ENCODE measurements at regions not wholly inside any gene's neighbourhood (a gene's known extent, or its start where the extent isn't known, plus 50 kb on each side); places are given as distances from the start of the nearest gene placed in this dataset.

- no peak overlapping the region for H2BK12ac ChIP-seq (ENCODE audit: low read depth, low read length)
- H3K14ac ChIP-seq (ENCODE audit: insufficient read length): no peak overlapping the region
- no peak overlapping the region for H4K91ac ChIP-seq (replicated peaks; ENCODE audit: insufficient read length, low read length)
- no peak overlapping the region for H2BK5ac ChIP-seq (ENCODE audit: low read depth, low read length)
- H3K4ac ChIP-seq (replicated peaks; ENCODE audit: insufficient read length, low read depth, low read length): no peak overlapping the region
- H3K4me1 ChIP-seq (replicated peaks in 1 of 4; ENCODE audit: control insufficient read depth in 3 of 4, insufficient read depth in 4 of 4, low read length in 3 of 4): no peaks in the 10 kb centered on the region
- H2AFZ ChIP-seq (ENCODE audit: low read length): no peak overlapping the region
- H4K5ac ChIP-seq (ENCODE audit: insufficient read length, low read depth, low read length): no peak overlapping the region
- no peak for DNase-seq (ENCODE audit: low read depth in 1 of 2, low spot score in 2 of 2)
- H3K56ac ChIP-seq (replicated peaks; ENCODE audit: insufficient read length, low read depth, low read length): no peak overlapping the region
- H3K79me1 ChIP-seq (ENCODE audit: low read depth, low read length): no peaks in the 10 kb centered on the region
- no peak overlapping the region for H3K18ac ChIP-seq (ENCODE audit: extremely low read depth, low read length)
- no peak overlapping the region for H3K9ac ChIP-seq (replicated peaks in 1 of 4; ENCODE audit: extremely low read depth in 1 of 4, low read depth in 3 of 4, low read length in 3 of 4)
- ChIA-PET POLR2A (ENCODE audit: partially characterized antibody) (no interaction called here), CTCF (ENCODE audit: partially characterized antibody) (no interaction called here)
- H3K36me3 ChIP-seq (ENCODE audit: control insufficient read depth in 2 of 4, insufficient read depth in 4 of 4, low read length in 3 of 4): no peaks in the 10 kb centered on the region
- no peak overlapping the region for H2AK5ac ChIP-seq (ENCODE audit: low read depth, low read length)
- no peaks in the 10 kb centered on the region for H3K23me2 ChIP-seq (ENCODE audit: low read depth, low read length)
- H3K9me3 ChIP-seq (ENCODE audit: insufficient read depth in 2 of 2, low read depth in 1 of 2, low read length in 1 of 2): no peaks in the 10 kb centered on the region; a peak in 1 of 4 replicates
- no peak overlapping the region for H3K4me3 ChIP-seq (ENCODE audit: extremely low read depth in 1 of 4, insufficient read depth in 2 of 4, low read depth in 3 of 4, low read length in 4 of 4)
- TF ChIP-seq ATF2 (IDR thresholded peaks at IDR 0.05; ENCODE audit: low read length) (no peak), SUZ12 (IDR thresholded peaks at IDR 0.05; ENCODE audit: low read length) (no peak), EP300 (IDR thresholded peaks at IDR 0.05; ENCODE audit: borderline replicate concordance in 1 of 2, low read depth in 2 of 2, low read length in 2 of 2) (no peak), SP4 (IDR thresholded peaks at IDR 0.05; ENCODE audit: low read length) (no peak), POU5F1 (IDR thresholded peaks at IDR 0.05; ENCODE audit: low read depth, low read length) (no peak), GABPA (IDR thresholded peaks at IDR 0.05; ENCODE audit: borderline replicate concordance, insufficient read depth, low read length) (no peak)
- no peak overlapping the region for H3K23ac ChIP-seq (ENCODE audit: insufficient read length)
- H2BK120ac ChIP-seq (replicated peaks; ENCODE audit: low read depth, low read length): no peak overlapping the region
- H4K8ac ChIP-seq (ENCODE audit: extremely low read depth, insufficient read depth, low read length): no peak overlapping the region
- H2BK20ac ChIP-seq (ENCODE audit: low read length): no peak overlapping the region
- no peak overlapping the region for H2BK15ac ChIP-seq (ENCODE audit: low read length)
- WGBS, 2 experiments (ENCODE audit: extremely low coverage in 1 of 2, insufficient coverage in 1 of 2, insufficient read length in 1 of 2, insufficient replicate concordance in 2 of 2, low coverage in 1 of 2, low lambda C conversion rate in 2 of 2, missing lambda C conversion rate in 1 of 2): 77% methylated on average over 5 of the region's 5 CpGs; no CpG with 5 or more reads in 1 of the 2 experiments
- H3K27ac ChIP-seq (ENCODE audit: low read depth, low read length): no peak overlapping the region
- H3K79me2 ChIP-seq (ENCODE audit: control insufficient read depth in 1 of 2, insufficient read depth in 2 of 2, low read length in 2 of 2): no peaks in the 10 kb centered on the region
- no peaks in the 10 kb centered on the region for H4K20me1 ChIP-seq (replicated peaks in 1 of 2; ENCODE audit: control insufficient read depth in 1 of 2, insufficient read depth in 2 of 2, low read length in 2 of 2)
- FAIRE-seq: no peak
- no peak overlapping the region for H3K4me2 ChIP-seq (ENCODE audit: insufficient read depth in 1 of 2, low read depth in 2 of 2, low read length in 2 of 2)
- no peaks in the 10 kb centered on the region for H3K27me3 ChIP-seq (replicated peaks in 1 of 4; ENCODE audit: control insufficient read depth in 3 of 4, extremely low read depth in 1 of 4, insufficient read depth in 3 of 4, low read length in 3 of 4)
Observed at GRCh38 chr13:31385540-31385939, 185.8 kb downstream of the B3GLCT start.
